H1 (cell line): ENCODE measurements at regions not wholly inside any gene's neighbourhood (a gene's known extent, or its start where the extent isn't known, plus 50 kb on each side); places are given as distances from the start of the nearest gene placed in this dataset.

Experiments
- BACH1 ChIP-seq: IDR thresholded peaks from 2 replicates; pipeline ENCODE4 v1.6.1; 2012; ENCODE audit warnings: low read length, improper control_type of control experiment
- CEBPB ChIP-seq: IDR thresholded peaks from 2 replicates; pipeline ENCODE4 v1.6.1; 2012; ENCODE audit warnings: low read depth, low read length
- EP300 ChIP-seq, 2 experiments: IDR thresholded peaks; 1 replicate in 1 of 2; 2 replicates in 1 of 2; pipeline ENCODE4 v1.6.1; 2011 to 2012; ENCODE audit warnings: low read depth in 2 of 2, low read length in 2 of 2, mild to moderate bottlenecking in 2 of 2, borderline replicate concordance in 1 of 2, inconsistent platforms in 1 of 2, moderate library complexity in 1 of 2
- JUND ChIP-seq: IDR thresholded peaks from 2 replicates; pipeline ENCODE4 v1.6.1; 2011; ENCODE audit warnings: mild to moderate bottlenecking, improper control_type of control experiment, low read length
- KDM5A ChIP-seq: fragments of 200-600 bp; IDR thresholded peaks from 2 replicates; pipeline ENCODE4 v1.7.1; 2012; ENCODE audit warnings: mild to moderate bottlenecking, low read length, inconsistent platforms, mixed read lengths
- POU5F1 ChIP-seq: IDR thresholded peaks from 2 replicates; pipeline ENCODE4 v1.6.1; 2011; ENCODE audit warnings: low read depth, mild to moderate bottlenecking, low read length, moderate library complexity
- SRF ChIP-seq: IDR thresholded peaks from 2 replicates; pipeline ENCODE4 v1.6.1; 2011; ENCODE audit warnings: mild to moderate bottlenecking, low read depth, low read length, moderate library complexity
- TF ChIP-seq, protein P1 (sequence below), 3 experiments: IDR thresholded peaks; 1 replicate in 2 of 3; 2 replicates in 1 of 3; pipeline versions ENCODE4 v1.5.1 to v1.6.1; 2011; ENCODE audit warnings: low read length in 3 of 3, mild to moderate bottlenecking in 3 of 3, inconsistent platforms in 2 of 3, low read depth in 1 of 3, moderate library complexity in 1 of 3; ENCODE audit not compliant: insufficient read depth in 1 of 3; ENCODE audit errors: control extremely low read depth in 1 of 3

DNA sequence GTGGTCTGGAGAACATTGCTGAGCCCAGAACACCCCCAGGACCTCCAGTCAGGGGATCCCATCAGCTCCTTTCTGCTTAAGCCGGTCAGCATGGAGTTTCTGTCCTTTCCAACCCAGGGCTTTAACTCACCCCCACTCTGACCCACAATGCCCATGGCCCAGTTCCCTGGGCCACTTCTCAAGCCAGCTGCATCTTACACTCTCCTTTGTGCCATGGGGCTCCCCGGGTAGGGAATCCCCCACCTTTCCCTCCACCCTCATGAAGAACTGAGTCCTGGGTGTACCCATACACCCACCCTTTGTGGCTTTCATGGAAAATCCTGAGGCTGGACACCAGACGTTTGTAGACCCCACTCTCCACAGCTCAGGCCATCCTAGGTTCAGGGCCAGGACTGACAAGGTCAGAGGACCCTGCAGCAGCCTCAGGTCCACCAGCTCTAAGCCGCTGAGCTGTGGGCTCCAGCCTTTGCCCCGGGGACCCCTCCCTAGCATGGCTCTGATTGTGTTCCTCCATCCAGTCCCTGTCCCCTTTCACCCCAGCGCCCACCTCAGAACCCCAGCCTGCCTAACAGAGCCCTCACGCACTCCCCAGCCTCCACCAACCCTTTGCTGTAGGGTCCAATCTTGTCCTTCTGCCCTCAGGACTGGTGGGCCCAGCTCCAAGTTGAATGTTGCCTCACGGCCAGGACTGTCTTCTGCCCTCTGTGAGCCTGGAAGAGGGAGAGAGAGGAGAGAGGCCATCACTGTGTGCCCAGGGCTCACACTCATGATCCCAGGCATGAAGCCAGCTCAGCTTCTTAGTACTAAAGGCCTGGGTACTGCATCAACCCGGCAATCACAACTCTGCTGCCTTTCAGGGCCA lies 394.8 kb downstream of the MATN1 start (continued):
- TF ChIP-seq EP300 (IDR thresholded peaks at IDR 0.05; ENCODE audit: borderline replicate concordance in 1 of 2, low read depth in 2 of 2, low read length in 2 of 2) (no peak), POU5F1 (no peak), CEBPB (no peak), JUND (no peak), SRF (no peak), KDM5A (no peak), BACH1 (no peak)
- TF ChIP-seq, protein P1, sequence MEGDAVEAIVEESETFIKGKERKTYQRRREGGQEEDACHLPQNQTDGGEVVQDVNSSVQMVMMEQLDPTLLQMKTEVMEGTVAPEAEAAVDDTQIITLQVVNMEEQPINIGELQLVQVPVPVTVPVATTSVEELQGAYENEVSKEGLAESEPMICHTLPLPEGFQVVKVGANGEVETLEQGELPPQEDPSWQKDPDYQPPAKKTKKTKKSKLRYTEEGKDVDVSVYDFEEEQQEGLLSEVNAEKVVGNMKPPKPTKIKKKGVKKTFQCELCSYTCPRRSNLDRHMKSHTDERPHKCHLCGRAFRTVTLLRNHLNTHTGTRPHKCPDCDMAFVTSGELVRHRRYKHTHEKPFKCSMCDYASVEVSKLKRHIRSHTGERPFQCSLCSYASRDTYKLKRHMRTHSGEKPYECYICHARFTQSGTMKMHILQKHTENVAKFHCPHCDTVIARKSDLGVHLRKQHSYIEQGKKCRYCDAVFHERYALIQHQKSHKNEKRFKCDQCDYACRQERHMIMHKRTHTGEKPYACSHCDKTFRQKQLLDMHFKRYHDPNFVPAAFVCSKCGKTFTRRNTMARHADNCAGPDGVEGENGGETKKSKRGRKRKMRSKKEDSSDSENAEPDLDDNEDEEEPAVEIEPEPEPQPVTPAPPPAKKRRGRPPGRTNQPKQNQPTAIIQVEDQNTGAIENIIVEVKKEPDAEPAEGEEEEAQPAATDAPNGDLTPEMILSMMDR (IDR thresholded peaks at IDR 0.05; ENCODE audit: control extremely low read depth in 1 of 3, insufficient read depth in 1 of 3, low read depth in 1 of 3, low read length in 3 of 3), result no peak
